HuH-7.5 (cell line): ENCODE measurements at regions not wholly inside any gene's neighbourhood (a gene's known extent, or its start where the extent isn't known, plus 50 kb on each side); places are given as distances from the start of the nearest gene placed in this dataset.
"Not testable (repeated sequence)": the region's sequence is repeated elsewhere in the genome, so short reads cannot be mapped to it uniquely, and the experiment has no call there.

ENCODE experiments used
- DNase-seq: peaks from one replicate; pipeline ENCODE4 v3.0.0; 2011; ENCODE audit warnings: low spot score

DNA sequence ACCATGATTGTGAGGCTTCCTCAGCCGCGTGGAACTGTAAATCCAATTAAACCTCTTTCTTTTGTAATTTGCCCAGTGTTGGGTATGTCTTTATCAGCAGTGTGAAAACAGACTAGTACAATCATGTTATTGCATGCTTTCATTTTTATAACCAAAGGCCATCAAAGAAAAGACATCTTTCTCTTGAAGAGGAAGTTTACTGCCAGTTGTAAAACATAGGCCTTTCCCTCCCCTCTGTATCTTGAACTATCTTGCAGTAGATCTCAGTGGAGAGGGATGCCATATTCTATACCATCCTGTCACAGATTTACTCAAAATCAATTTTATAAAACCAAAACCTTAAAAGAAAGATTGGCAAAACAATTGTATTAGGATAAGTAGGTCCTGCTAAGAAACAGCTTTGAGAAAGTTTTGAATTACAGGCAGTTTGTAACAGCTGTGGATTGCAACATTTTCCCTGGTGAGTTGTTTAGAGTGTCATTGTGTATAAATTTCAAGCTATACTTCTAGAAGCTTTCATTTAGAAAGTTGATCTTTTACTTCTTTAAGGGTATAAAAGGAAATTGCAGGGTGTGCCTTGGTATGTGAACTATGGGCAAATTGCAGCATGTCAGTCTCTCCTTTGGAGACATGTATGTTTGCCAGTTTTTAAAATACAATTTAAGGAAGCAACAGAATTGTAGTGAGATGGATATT is 128.0 kb downstream of the ATP23 start:
- DNase-seq = no peak

DNA sequence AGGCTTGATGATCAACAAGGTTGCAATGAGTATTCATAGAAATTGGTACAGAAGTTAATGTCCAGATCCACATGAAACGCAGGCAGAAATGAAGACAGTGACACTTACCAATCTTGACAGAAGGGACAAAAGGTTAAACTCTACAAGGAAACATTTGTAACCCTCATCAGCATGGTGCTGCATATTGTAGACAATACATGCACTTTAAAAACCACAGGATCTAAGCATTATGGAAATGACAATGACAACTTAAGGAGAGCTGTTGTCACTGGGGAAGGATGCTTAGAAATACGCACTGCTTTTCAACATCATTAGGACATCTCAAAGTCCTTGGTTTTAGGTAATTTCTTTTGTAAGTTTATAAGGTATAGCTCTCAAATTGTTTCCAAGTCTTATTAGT is 130.6 kb downstream of the ATP23 start:
- DNase-seq = no peak

DNA sequence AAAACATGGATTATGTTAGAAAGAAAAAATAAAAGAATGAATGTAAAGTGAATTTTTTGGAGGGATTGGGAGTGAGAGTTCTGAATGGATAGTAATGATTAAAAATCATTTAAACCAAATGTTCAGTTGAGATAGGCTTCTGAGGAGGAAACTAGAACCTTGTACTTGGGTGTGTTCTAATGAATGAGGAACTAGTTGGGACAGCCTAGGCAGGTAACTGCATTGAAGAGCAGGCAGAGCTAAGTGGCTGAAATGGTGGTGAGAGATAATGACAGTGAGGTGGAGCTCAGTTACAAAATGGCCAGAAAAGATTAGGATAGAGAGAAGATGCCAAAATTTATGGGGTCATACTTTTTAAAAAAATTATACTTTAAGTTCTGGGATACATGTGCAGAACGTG is 132.9 kb downstream of the ATP23 start:
- DNase-seq = no peak

DNA sequence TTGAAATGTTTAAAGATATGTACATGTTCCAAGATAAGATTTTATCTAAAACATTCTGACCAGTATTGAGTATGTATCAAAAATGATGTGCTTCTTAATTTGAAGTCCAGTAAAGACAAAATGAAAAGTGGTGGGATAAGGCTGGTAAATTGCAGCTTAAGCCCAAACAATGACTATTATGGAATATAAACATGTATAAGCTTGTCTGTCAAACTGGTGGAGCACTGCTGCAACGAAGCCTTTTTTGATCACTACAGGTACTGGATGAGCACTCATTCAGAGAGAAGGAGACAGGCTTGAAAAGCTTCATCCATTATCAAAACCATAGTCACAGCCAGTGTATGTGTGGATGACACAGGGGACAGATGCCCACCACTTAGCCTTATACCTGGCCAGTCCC is 138.4 kb downstream of the ATP23 start:
- no peak for DNase-seq

DNA sequence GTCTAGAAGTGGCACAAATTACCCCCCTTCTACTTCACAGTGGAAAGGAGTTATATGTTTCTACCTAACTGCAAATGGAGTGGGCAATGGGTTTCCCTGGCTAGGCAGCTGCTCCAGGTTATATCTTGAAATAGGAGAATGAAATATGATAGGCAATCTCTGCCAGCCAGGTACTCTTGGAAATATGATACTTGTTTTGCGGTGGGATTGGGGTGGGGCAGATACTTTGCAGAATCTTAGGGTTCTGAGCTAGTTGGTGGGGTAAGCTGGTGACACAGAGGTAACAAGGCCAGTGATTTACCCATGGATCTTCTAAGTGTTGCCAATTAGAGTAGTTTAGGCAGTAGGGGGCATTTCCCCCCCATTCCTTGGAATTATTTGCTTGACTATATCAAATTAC is 140.1 kb downstream of the ATP23 start:
- DNase-seq = no peak

DNA sequence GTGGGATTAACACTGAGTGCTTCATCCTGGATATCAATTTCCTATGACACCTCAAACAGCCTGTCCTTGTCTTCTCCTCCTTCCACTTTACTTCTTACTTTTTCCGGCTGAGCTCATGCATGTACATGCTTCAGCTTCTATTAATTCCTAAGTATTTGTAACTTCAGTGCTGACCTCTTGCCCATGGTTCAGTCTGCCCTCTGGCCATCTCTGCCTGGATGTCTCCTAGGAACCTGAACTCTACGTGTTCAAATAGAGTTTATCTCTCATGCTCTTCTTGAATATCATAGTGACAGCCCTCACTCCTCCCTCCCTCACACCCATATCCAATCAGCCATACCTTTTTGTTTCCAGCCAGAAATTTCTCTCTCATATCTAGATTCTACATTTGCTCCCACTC is 141.6 kb downstream of the ATP23 start:
- no peak for DNase-seq

DNA sequence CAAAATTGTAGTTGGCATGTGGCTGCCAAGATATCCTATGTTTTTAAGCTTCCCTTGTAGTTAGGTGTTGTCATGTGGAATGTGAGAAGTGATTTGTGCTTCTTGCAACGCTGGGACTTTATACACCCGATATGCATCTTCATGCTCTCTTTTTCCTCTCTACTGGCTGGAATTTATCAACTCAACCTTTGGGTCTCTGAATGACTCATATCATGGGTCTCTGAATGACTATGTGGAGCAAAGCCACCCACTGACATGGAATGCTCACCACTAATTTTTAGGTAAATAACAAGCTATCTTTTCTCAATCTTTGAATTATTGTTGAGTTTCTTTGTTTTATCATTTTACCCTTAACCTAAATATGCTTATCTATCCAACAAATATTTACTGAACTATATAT is 144.6 kb downstream of the ATP23 start:
- no peak for DNase-seq

DNA sequence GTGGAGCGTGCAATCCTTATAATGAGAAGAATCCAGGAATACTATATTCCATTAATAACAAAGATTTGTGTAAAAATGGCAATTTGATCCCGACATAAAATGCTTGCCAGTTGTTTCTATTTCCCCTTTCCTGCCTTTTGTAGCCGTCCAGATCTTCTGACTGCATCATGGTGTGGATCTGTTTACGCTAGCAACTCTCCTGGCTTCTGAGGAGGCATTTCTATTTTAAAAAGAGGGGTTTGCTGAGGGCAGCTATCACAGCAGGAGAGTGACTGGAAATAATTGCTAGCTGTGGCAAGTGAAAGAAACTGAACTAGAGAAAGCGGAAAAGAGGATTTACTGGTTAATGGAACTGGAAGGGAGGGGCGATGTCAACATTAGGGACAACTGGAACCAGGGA is 145.6 kb downstream of the ATP23 start:
- no peak for DNase-seq

DNA sequence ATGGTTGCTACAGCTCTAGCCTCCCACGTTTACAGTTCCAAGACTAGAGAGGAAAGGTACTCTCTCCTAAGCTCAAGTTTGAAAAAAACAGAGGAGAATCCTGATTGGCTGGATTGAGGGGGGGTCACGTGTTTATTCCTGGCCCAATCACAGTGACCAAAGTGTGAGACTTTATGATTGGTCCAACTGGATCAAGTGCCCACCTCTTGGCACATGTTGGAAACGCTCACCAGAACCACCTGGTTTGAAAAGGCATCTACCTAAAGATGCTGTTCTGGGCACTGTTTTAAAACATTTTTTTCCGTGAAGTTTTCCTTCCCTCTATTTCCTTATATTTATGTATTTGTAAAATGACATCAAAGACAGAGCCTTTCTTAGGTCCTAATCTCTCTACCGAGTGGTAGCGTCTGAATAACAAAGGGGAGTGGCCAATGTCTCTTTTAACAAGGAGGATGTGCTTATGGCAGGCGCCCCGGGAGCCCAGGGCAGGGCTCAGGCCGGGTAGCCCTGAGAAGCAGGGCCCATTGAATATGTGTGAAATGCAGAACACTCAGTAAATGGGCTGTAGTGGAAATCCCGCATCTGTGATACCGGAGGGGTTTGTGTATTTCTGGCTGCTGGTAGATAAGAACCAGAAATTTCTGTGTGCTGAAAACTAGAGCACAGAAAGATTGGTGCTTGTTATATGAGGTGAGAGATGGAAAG is 146.2 kb downstream of the ATP23 start:
- DNase-seq = no peak

DNA sequence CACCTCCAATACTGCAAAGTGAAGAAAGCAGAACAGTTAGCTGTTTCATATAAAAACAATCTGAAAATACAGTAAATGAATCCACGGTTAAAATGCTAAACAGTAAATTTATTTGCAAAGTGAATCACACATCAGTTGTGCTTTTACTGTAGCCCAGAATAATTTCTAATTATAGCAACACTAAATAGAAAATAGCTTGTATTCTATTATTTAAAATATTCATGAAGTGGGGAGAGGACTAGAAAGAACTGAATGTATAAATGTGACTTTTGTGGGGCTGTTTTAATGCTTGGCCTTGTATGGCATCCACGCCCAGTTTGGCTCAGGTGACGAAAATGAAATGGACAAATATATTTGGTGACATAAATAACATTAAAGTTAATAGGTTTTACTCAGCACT is 148.2 kb downstream of the ATP23 start:
- no peak for DNase-seq

DNA sequence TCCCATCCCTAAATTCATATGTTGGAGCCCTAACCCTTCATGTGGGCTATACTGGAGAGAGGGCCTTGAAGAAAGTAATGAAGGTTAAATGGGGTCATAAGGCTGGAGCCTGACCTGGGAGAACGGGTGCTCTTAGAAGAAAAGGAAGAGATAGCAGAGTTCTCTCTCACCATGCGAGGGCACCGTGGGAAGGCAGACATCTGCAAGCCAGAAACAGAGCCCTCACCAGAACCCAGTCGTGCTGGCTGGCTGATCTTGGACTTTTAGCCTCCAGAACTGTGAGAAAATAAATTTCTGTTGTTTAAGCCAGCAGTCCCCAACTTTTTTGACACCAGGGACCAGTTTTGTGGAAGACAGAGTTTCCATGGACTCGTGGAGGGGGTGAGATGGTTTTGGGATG is 149.3 kb downstream of the ATP23 start:
- DNase-seq = no peak

DNA sequence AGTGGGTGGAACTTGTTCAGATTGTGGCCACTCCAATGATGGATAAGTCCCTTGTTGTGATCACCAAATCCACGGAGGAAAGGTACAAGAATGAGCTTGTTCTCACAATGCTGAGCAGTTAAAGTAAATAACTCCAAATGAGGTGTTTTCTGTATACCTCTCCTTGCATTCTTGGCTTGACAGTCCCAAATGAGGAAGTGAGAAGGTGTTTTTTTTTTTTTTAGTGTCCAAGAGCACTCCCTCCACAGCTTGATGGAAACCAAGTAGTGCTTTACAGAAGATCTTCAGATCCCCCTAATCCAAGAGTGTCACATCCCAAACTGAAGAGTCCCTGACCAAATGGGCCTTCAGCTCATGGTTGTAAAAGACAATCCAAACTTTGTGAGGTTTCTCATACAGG is 153.6 kb downstream of the ATP23 start:
- DNase-seq = no peak

DNA sequence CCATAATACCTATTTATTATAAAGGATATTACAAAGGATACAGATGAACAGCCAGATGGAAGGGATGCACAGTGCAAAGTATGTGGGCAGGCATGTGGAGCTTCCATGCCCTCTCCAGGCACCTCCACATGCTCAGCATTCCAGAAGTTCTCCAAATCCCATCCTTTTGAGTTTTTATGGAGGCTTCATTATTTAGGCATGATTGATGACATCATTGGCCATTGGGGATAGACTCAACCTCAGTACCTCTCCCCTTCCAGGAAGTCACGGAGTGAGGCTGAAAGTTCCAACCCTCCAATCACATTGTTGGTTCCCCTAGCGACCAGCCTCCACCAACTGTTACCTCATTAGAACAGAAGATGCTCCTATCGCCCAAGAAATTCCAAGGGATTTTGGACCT is 156.4 kb downstream of the ATP23 start:
- DNase-seq = no peak

DNA sequence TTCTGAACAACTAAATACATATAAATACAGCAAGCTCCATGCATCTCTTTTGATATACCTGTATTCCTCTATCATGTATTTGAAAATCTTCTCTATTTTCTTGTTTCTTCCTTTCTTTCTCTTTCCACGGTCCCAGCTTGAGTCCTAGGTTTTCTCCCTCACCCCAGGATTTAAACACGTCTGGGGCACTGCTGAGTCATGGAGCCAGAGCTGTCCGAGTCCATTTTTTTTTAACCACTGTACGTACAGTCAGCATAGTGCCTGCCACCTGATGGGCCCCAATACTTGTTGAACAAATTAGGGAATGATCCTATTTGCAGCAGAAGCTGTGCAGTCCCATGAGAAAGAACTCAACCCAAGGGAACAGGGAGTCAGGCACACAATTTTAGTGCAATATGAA is 158.1 kb downstream of the ATP23 start:
- no peak for DNase-seq

DNA sequence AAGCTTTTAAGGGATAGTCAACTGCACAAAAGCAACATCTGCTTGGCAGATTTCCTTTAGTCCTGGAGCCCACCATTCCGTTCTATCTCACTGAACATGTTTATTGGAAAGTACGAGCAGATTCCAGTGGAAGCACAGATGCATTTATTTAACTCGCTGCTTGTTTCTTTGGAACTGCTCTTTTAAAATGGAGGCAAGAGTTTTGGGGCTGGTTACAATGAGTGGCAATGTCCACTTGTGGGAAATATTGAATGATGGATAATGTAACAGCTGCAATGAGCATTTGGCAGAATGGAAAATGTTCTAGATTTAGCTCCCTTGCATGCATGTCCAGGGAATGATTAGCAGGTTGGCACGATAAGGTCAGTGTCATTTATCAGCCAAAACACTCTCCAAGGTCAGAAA is 163.0 kb downstream of the ATP23 start:
- DNase-seq = no peak

DNA sequence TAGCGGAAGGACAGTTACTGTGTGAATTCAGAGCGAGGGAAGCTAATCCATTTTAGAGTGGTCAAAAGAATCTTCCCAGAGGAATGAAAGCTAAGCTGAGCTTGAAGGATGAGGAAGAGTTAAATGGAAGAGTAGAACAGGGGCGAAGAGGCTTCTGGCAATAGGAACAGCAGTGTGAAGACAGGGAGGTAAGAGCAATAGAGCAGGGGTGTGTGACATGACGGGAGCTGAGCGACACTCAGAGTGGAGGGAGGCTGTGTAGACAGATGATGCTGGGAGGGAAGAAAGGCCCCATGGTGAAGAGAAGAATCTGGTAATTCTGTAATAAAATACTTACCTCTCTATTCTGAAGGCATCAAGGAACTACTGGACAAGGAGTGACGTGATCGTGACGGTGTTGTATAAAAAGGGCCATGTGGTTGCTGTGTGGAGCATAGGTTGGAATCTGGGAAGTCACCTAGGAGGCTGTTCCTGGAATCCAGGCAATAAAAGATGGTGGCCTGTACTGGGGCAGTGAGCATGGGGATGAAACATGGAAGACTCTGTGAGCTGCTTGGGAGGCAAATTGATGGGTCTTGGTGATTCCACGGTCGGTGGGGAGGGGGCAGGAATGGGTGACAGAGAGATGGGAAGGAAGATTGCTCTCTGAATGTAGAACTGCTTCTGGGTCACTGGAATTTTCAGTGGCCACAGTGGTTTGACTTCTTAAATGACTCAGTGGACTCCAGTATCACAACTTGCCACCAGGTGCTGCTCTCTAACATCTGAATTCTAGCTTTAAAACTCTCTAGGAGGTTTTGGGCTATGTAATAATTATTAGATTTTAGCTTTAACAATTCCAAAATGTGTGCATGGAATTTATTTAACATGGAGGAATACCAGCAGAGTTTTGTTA is 164.1 kb downstream of the ATP23 start:
- no peak for DNase-seq

DNA sequence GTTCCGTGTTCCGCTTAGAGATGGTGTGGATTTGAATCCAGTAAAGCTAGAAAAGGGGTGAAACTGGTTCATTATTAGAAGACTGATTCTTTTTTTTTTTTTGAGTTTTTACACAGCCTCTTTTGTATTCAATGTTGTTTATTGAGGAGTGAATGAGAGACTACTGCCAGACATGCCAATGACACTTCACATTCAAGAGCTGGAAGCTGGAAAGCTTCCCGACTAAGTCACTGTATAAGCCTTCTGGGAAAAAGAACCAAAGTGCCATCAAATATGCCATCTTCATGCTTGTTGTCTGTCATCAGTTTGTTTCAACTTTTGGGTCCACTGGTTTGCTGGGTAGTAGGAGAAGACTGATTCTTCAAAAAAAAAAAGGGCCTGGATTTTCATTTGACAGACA is 164.8 kb downstream of the ATP23 start:
- no peak for DNase-seq

DNA sequence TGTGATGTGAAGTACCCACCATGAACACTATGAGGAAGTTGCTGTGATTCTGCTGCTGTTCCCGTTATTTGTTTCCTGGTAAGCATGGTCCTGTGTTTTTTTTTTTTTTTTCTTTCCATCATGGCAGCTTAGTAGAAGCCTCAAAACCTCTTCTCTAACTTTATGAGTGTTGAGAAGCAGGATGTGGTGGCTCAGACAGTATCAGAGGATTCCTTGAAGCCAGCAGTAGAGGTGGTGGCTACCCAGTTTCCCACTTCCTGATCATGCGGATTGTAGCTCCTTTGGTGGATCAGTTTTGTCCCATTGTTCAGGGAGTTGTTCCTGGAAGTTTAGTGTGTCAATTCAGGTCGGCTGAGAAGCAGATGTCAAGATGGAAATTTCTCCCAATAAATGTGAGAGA is 175.8 kb downstream of the ATP23 start:
- no peak for DNase-seq

DNA sequence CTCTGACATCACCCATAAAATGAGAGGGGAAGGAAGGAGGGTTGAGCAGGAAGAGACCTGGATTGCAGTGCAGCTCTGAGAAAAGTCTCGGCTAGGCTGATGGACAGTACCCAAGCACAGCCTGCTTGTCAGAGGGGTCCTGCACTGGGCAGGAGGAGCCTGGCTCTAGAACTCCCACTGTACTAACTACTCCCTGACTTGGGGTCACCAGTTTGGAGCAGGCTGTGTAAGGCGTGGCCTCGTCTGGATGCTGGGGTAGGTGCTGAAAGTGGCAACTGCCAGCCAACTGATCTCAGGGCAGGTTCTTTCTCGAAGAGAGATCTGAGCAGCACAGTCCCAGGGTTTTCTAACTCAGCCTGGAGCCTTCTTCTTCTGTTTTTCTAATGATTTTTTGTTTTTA is 176.3 kb downstream of the ATP23 start:
- DNase-seq = no peak

DNA sequence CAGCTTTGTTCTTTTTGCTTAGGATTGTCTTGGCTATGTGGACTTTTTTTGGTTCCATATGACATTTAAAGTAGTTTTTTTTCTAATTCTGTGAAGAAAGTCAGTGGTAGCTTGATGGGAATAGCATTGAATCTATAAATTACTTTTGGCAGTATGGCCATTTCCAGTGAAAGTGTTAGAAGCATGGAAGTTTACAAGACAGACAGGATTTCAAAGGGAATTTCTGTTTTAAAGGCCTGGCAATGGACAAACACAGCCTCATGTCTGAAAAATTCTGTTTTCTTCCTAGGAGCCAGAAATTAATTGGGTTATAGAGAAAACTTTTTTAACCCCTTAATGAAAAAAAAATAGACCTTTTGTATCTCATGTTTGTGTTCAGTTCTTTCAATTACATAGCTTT is 184.4 kb downstream of the ATP23 start:
- not testable (repeated sequence) for DNase-seq

DNA sequence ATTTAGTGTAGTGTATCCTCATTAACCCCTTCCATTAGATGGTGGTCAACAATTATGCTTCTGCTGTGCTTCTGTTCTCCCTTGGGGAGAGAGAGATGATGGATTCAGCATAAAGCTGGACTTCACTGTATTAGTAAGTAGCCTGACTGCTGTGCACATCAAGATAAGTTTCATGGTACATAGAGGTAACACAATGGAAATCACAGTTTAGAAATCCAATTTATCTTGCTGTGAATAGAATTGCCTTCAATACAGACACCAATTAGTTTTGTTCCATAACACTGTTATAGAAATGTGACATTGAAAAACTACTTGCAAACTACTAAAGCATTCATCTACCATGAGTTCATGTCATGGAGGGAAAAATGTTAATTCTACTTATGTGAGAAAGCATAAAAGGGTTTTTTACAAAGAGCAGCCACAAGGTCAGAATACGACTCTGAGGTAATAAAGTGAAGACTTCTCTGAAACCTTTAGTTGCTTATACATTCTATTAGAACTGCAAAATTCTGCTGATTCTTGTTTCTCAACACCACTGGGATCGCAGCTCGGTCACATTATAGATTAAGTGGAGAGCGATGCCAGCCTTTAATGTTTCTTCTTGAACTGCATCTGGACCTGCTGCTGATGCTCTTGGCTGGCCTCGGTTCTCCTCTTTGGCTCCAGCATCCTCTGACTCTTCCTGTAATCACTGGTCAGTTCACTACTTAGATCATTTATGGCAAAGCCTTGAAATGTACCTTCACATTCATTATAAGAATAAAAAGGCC is 190.8 kb downstream of the ATP23 start:
- DNase-seq = no peak

DNA sequence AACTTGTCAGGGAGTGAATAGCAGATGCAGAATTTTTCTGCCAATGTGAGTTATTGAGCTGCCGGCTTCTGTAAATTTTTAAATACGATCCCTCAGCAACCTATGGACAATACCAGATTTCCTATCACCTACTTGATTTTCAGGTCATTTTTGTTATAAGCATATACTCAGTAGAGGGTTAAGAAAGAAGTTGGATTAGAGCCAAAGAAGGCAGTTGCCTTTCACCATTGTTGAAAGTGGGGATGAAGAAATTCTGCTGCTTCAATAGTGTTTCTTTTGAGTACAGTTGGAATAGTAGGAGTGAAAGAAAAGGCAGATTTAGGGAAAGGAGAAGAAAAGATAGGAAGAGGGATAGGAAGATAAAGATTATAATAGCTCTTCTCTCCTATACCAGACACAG is 197.1 kb downstream of the ATP23 start:
- no peak for DNase-seq
